Fibroblast of lung (primary cell): ENCODE measurements at regions not wholly inside any gene's neighbourhood (a gene's known extent, or its start where the extent isn't known, plus 50 kb on each side); places are given as distances from the start of the nearest gene placed in this dataset.

Experiments used
- EZH2 ChIP-seq: IDR thresholded peaks from 2 replicates; pipeline ENCODE4 v1.5.1; 2012; ENCODE audit warnings: low read length, control low read depth, mild to moderate bottlenecking; ENCODE audit errors: missing control alignments
- TF ChIP-seq, protein P1 (sequence below), 2 donors: IDR thresholded peaks in 1 of 2; conservative IDR thresholded peaks in 1 of 2; 1 replicate in 1 of 2; 2 replicates in 1 of 2; pipeline ENCODE4 v1.5.1; 2011 to 2012; ENCODE audit warnings: low read length in 2 of 2, control low read depth in 1 of 2, inconsistent platforms in 1 of 2, low read depth in 1 of 2, mild to moderate bottlenecking in 1 of 2

- TF ChIP-seq, protein P1, sequence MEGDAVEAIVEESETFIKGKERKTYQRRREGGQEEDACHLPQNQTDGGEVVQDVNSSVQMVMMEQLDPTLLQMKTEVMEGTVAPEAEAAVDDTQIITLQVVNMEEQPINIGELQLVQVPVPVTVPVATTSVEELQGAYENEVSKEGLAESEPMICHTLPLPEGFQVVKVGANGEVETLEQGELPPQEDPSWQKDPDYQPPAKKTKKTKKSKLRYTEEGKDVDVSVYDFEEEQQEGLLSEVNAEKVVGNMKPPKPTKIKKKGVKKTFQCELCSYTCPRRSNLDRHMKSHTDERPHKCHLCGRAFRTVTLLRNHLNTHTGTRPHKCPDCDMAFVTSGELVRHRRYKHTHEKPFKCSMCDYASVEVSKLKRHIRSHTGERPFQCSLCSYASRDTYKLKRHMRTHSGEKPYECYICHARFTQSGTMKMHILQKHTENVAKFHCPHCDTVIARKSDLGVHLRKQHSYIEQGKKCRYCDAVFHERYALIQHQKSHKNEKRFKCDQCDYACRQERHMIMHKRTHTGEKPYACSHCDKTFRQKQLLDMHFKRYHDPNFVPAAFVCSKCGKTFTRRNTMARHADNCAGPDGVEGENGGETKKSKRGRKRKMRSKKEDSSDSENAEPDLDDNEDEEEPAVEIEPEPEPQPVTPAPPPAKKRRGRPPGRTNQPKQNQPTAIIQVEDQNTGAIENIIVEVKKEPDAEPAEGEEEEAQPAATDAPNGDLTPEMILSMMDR (conservative IDR thresholded peaks at IDR 0.05 in 1 of 2, IDR thresholded peaks at IDR 0.05 in 1 of 2; ENCODE audit: low read depth in 1 of 2, low read length in 2 of 2) = no peak
- TF ChIP-seq EZH2 = no peak
Observed at GRCh38 chr16:64370112-64370511, 751.8 kb downstream of the CDH11 start.
